AG08395 (cell line): ENCODE measurements at regions not wholly inside any gene's neighbourhood (a gene's known extent, or its start where the extent isn't known, plus 50 kb on each side); places are given as distances from the start of the nearest gene placed in this dataset.

Experiments used
- DNase-seq: peaks from one replicate; pipeline ENCODE4 v3.0.0; 2012; ENCODE audit warnings: mixed read lengths, low spot score

DNA sequence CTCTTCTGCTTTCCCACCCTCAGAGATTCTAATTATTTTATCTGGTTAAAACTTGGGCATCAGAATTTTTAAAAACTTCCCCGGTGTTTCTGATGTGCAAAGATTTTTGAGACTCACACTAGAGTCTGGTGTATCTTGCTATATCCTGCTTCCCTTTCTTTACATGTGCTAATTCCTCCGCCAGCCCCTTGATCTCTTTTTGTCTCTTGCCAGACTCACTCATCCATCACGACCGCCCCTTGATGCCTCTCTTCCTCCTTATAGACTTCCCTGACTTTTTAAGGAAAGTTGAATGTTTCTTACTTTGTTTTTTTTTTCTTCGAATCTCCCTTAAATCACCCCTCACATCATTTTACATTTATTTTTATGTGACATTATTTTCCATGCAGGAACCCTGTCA, 274.9 kb upstream of the PITX2 start:
- DNase-seq: no peak

DNA sequence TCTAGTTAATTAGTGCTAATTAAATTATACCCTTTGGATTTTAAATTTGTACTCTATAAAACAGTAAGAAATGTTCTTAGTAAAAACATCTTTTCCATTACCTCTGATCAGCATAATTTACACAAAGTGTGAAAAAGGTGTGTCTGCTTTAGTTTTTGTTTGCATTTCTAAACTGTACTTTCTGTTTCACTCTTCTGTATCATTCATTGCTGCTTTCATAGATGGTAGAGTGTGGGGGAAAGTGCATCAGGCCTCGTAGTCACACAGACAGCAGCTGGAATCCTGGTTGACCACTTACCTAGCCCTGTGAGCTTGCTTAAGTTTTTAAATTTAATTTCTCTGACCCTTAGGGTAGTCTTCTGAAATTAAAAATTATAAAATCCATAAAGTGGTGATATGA, 275.4 kb upstream of the PITX2 start:
- DNase-seq: no peak

DNA sequence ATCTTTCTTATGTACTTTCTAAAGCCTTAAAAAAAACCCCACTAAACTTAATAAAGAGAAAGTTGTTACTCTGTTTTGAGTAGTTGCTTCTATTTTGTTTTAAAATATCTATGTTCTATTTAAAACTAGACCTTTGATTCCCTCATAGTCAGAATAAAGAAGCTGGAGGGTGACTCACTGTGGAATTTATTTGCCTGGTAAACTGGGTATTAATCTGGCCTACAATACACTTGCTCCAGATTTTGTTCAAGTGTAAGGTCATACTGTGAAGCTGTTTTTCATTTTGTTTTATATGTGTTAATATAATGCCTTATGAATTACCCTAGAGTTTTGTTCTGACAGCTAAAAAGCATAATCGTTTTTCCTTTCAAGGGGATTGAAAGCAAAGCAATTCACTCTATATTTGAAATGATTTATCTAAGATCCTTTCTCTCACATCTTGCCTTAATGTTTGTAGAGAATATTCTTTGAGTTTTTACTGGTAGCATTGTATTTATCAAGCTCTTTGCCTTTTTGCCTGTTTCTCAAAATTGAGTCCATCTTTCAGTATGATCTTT, 277.4 kb upstream of the PITX2 start:
- DNase-seq: peak; percentile 30

DNA sequence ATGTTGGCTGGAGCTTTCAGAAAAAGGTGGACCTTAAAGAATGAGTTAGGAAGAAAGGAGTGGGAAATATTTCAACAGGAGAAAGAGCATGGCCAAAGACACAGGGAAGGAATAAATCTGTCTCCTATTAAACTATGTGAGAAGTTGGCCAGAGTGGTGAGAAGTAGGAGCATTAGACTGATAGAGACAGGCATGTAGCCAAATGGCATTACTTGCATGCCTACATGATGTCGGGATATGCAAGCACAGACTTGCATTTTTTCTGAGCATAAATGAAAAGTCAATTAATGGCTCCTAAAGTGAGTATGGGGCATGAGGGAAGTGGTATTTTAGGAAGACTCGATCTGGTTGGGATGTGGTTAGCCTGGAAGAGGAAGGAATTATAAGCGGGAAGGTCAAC, 279.6 kb upstream of the PITX2 start:
- no peak for DNase-seq

DNA sequence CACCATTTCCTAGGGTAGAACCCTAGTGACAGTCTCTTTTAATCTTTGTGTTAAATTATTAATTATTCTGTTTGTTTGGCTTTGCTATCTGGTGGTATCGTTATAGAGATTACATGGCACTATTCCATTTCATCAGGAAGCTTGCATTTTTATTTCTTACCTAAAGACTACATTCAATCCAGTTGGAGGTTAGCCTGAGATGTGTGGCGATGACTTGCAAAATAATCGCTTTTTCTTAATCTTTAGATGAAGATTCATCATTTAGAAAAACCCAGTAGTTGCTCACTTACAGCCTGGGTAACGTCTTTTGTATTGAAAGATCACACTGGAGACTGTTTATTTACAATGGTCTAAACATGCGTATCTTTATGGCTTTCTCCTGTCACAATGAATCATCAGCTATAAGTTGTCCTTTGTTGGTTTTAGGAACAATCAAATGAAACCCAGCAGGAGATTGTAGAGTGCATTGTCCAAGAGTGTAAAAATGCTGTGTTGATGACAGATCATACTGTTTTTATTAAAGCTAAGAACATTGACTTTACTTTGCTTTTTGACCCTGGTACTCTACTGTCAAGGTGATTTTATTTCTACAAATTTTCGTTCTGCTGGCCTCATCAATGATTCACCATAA, 281.7 kb upstream of the PITX2 start:
- DNase-seq: no peak

DNA sequence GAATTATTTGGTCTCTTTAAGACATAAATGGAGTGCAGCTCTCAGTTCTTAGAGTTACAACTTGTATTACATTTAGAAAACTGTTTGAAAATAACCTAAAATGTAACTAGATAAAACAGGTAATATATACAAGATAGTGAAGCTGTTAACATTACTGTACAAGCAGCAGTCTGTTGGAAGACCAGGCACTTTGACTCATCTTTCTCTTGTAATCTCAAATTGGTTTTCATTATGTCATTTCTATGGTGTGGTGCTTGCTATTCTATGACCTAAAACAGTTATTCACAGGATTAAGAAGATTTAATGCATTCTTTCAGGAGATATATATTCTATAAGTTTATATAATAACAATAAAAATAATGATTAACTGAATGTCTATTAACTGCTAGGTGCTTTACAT, 282.5 kb upstream of the PITX2 start:
- no peak for DNase-seq

DNA sequence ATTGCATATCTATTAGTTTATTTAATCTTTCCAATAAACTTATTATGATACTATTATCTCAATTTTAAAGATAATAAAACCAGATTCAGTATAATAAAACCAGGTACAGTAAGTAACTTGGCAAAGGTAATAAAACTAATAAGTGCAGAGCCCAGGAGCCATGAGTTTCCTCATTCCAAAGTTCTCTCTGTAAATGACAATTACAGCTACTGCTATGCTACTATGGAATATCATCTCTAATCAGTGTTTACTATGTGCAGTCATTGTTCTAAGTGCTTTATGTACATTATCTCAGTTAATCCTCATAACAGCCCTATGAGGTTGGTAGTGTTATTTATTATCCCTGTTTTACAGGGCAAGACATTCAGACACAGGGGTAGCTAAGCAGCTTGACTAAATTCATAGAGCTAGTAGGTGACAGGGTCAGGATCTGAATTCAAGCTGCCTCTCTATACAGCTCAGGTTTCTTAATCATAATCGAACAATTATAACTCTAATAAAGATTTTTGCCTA, 285.0 kb upstream of the PITX2 start:
- no peak for DNase-seq

DNA sequence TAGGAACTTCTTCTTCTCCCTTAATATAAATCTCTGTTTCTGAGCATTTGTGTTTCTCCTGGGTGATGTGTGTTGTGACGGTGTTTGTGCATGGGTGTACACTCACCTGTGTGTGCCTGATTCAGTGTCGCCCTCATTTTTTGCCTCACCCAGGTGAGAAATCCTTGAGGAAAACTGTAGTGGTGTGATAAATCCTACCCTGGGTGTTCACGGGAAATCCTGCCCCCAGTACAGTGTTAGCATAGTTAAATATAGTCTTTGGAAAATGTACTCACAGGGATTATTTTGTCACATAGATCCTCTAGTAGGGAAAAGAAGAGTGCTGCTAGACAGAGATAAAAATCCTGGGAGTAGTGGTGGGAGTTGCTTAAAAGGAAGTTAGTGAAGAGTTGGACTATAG, 291.9 kb upstream of the PITX2 start:
- DNase-seq: no peak

DNA sequence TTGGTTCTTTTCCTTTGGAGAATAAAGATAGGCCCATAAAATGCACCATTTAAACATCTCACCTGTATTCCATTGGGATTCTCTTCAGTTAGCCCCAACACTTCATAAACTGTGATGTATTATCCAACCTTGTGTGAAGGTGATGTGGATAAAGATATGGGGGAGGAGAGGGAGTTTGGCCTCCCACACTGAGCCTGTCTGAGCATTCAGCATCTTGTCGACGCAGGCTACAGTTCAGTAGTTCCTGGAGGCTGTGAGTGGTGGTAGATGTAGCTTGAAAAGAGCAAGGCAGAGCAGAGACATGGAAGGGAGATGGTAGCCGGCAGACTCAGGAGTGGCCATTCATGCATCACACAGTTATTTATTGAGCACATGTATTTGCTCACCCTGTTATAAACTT, 292.4 kb upstream of the PITX2 start:
- DNase-seq: no peak

DNA sequence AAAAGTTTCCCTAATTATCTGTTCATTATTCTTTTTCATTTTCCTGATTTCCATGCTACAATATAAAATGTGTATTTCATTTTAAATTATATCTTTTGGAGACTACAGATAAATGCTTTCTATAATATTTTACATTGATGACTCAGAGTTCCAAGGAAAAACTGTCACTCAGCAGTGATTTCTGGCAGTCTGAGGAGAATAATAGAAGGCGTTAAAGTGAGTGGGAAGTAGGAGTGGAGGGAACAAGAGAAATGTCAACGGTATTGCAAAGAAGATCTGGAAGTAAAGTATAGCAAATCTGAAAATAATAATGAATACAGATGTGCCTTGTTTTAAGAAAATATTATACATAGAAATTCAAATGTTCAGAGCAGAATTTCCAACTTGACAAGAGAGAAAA, 293.6 kb upstream of the PITX2 start:
- DNase-seq: no peak

DNA sequence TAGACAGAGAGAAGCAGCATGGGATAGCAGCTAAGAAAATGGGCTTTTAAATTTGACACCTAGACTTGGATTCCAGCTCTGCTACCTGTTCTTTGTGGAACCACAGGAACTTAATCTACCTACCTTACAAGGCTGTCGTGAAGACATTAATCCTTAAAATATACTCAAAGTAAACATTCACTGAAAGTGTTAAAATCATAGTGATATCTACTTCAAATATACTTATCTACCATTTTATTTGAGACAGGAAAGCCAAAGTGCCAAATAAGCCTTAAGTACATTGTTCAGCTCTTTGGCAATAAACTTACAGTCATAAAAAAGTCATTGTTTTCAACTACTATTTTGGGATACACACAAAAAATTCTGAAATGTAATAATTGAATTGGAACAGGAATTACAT, 295.0 kb upstream of the PITX2 start:
- no peak for DNase-seq

DNA sequence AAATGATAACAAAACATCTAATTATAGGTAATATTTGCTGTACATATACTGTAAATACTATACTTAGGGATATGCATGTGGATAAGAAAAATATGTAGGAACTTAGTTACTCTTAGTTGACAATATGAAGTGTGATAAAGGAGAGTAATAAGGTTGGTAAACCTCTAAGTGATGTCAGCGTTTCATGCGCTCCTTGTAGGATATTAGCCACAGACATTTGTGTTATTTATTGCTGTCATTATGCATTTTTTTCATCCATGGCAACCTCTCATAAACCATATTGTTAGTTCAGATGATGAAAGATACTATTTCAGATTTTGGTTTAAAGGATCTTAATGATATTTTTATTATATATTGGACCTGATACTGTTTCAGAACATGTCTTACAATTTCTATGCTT, 298.1 kb upstream of the PITX2 start:
- no peak for DNase-seq

DNA sequence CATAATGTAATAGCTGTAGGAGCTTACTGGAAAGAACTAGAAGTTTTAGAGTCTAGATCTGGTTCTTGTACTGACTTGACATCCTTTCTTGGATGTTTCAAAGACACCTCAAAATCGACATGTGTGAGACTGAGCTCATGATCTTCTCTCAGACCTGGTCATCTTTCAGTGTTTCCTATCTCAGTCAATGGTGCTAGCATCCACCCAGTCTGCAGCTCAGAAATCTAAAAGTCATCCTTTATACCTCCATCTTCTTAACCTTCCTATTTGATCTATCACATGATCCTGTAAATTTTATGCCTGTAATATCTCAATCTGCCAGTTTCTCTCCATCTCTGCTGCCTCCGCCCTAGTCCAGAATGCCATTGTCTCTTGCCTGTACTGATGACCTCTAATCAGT, 301.9 kb upstream of the PITX2 start:
- DNase-seq: no peak

DNA sequence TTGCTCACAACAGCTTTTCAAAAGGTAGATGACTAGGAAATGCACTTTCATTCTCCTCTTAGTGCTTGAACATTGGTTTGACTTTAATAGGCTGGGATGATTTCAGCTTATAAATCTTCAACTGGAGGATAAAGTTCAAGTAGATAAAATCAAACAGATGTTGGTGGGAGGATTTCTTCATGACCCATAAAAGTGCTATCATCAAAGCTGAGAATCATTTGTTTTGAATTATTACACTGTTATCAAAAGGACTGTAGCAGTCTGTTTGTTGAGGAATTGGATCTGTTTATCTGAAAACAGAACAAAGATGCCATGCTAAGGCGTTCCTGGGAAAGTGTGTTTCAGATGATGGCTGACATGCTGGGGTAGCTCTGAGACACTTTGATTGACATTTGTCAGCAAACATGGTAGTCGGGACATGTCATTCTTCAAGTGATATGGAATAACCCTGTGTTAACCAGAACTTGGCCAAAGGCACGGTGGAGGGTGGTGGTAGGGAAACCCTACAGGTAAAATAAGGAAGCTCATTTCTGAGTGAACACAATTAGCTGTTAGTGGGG, 304.0 kb upstream of the PITX2 start:
- DNase-seq: peak; percentile 5

DNA sequence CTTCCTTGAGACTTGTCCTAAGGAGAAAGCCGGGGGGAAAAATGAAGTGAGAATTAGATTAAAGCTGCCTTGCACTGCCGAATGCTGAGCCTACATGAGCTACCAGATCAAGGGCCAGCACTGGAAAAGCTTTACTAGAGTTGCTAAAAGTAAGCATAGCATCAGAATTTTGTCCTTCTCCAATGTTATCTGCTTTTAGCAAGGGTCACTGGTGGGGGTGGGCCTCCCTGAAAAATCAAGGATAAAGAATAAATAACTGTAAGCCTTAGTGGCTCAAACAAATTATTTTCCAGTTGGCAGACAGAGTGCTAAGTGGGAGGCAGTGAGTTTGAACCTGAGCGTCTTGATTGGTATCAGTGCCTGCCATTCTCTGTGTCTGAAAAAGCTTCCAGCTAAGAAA, 310.5 kb upstream of the PITX2 start:
- DNase-seq: no peak

DNA sequence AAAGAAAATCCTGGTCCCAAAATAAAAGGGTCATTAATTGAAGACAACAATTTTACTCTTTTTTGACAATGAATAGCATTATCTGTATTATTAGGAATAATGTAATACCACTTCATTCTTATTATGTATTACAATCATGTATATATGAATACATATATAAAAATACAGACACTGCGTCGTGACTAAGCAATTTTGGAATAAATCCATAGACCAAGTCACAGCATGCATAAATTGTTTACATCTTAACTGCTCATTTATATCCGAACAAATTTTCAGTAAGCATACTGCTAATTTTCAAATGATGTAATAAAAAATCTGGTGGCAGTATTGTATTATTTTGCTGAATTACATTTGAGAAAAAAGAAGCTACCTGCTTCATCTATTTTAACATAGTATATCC, 321.6 kb upstream of the PITX2 start:
- no peak for DNase-seq

DNA sequence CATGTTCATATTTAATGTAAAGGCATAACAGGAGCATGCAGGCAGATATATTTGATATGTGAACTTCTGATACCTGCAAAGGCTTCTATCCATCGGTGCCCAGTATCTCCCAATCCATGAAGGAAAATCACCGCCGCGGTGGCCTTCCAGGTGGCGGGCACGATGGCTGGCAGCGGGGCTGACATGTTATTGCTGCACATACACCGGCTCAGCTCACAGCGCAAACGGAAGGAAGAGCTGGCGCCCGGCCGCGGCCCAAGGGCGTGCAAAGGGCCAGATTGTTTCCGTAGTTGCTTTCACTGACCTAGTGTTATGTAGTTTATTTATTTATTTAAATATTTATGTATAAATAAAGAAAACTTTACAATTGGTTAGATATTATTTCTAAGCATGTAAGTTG, 322.7 kb upstream of the PITX2 start:
- no peak for DNase-seq

DNA sequence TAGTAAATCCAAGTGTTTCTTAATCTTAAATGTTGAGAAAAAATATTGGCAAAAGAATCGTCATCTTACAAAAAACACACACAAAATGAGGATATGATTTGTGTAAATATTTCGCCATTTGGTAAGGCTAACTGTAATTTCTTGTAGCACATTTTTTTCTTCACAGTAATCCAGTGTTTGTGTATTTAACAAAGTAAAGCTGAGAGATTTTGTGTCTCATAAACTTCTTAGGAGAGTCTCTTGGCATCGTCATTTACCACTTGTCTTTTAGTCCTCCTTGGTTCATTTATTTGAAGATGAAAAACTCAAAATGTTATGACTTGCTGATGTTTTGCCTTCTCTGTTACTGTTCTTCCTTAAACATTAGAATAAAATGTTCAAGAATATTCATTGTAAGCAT, 326.7 kb upstream of the PITX2 start:
- no peak for DNase-seq

DNA sequence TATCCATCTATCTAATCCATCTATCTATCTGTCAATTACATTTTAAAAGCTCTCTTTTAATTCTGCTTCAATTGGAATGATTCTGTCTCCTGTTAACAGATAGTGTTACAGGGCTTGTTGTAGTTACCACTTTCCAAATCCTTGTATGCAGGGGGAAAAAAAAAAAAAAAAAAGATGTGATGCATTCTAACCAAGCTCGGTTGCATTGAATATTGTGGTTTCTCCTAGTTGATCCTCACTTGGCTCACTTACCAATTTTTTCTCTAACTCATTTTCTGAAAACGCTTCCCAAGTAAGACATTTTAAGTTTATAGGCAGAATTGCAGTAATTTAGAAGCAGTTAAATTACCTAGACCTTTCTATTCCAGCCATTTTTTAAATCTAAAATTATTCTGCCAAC, 327.9 kb upstream of the PITX2 start:
- DNase-seq: no peak

DNA sequence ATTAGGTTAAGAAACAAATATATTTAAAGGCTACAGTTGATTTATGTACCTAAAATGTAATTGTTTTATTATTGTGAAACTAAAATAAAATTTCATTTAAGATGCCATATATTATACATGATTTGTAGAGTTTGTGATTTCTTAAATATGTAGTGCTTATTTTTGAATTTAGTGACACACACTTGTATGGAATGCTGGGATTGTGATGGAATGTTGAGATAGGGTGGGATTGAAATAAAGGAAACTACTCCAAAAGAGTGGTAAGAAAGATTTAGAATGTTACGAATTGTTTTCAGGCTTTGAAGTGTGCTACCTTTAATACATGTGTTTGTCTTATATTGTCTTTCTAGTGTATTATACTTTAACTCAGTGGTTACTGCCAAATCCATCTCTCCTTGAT, 330.3 kb upstream of the PITX2 start:
- no peak for DNase-seq

DNA sequence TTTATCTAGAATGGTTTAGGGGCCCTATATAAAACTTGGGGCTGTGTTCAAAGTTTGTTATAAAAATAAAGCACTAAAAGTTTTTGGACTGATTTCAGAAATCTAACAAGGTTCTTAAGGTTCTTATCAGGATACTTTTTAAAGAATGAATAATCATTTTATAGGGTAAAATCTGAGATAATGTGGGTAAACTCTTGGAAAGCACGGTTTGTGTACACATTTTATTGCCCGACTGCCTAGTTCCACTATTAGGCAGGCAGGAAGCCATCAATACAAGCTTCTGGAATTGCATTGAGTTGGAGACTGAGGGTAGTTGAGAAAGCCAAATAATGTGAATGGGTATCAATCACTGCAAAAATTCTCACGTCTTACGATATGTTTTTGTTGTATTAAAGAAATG, 331.0 kb upstream of the PITX2 start:
- no peak for DNase-seq

DNA sequence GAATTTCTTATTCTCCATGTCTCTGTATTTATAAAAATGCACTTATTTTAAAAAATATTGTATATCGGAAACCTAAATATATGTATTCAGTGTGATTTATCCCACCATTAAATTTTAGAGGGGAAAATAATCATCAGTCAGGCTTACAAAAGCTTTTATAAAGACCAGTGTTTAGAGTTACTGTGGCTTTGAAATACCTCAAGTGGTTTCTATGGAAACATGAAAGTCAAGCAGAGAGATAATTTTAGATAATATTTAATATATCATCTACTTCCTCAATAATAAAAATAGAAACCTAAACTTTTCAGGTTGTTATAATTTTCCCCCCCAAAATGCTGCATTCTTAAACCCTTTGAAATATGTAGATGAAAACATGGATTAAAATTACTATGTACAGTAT, 332.9 kb upstream of the PITX2 start:
- DNase-seq: no peak

DNA sequence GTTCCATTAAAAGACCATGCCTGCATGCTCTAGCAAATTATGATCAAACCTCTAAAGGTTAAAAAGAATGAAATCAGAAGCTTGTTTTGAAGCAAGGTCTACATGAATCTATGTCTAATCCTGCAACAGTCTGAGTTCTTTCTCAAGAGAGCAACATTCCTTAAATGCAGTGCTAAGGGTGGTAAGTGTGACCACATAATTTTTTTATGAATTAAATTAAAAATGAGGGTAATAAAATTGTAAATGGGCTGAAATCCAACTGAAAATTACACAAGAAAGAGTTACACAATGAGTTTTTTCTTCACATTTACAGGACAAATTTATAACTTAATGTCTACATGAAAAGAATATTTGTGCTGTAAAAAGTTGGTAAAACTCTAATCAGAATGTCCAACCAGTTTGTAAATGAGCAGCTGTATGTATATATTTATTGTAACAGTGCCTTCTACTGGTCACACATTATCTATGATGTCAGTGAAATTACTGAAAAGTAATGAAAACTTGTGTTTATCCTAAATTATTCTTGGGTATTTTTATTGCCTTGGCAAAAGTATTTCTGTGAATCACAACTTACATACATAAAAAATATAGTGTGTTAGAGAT, 336.3 kb upstream of the PITX2 start:
- DNase-seq: no peak

DNA sequence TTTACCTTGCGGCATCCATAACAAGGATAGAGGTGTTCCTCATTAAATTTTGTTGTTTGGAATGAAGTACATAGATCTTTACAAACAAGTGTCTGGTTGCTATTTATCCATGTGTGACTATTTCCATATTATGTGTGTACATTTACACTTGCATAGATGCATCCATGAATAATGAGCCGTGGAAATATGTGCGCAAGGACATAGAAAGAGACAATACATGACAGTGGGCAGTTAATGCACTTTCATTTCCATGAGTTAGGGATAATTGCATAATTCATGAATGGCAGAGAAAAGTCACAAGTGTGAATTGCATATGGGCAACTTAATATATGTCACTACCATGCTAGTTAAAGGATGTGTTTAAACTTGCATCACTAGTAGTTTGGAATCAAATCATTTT, 338.2 kb upstream of the PITX2 start:
- DNase-seq: no peak
